CD4-positive, alpha-beta T cell treated with Interleukin-4 for 1 hour (primary cell): ENCODE measurements at regions not wholly inside any gene's neighbourhood (a gene's known extent, or its start where the extent isn't known, plus 50 kb on each side); places are given as distances from the start of the nearest gene placed in this dataset.
"Not testable (repeated sequence)": the region's sequence is repeated elsewhere in the genome, so short reads cannot be mapped to it uniquely, and the experiment has no call there.

Experiments used
- DNase-seq, 2 donors: peaks; one replicate each; pipeline ENCODE4 v3.0.0-alpha.2; 2020 to 2022

DNA sequence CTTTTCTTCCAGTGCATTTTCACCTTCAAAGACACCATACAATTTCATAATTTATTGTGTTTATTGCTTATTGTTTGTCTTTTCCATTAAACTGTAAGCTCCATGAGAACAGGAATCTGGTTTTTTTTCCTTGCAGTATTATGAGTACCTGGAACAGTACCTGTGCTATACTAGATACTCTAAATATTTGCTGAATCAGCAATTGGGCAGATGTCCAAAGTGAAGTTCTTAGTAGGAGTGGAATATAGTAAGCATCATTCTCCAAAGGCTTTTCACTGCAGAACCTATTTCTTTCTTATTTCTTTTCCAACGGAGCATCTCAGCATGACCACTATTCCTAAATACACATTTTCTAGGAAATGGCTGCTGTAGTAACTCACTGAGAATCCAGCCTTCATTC, 269.0 kb upstream of the CCL2 start:
- DNase-seq: no peak

DNA sequence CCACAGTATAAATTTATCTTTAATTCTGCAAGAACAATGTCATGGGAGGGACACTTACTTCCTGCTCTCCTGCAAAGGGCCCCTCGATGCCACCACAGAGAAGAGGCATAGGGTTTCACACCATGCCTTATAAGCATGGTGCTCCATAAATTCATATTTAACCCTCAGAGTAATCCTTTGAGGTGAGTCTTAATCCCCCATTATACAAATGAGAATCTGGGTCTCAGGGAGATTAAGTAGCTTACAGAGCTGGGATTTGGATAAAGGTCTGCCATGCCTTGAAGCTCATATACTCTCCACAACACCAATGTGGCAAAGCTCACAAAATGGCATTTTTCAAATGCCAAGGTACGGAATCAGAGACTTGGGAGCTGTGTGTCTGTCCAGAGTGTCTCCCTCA, 268.5 kb upstream of the CCL2 start:
- DNase-seq: no peak

DNA sequence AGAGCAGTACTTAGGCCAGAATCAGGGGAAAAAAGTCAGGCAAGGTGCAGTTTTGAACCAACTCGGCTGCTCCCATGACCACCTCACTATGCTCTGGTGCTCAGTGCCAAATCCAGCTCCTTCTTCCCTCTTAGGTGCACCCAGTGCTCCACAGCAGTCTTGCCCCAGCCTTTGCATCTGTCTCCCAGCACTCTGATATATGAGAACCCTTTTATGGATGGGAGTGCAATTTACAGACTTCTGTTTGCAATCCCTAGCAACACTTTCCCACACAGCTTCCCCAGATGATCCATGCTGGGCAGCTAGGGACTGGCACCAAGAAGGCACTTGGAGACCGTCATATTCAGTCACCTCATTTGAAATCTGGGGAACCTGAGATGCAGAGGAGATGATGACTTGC, 267.9 kb upstream of the CCL2 start:
- no peak for DNase-seq

DNA sequence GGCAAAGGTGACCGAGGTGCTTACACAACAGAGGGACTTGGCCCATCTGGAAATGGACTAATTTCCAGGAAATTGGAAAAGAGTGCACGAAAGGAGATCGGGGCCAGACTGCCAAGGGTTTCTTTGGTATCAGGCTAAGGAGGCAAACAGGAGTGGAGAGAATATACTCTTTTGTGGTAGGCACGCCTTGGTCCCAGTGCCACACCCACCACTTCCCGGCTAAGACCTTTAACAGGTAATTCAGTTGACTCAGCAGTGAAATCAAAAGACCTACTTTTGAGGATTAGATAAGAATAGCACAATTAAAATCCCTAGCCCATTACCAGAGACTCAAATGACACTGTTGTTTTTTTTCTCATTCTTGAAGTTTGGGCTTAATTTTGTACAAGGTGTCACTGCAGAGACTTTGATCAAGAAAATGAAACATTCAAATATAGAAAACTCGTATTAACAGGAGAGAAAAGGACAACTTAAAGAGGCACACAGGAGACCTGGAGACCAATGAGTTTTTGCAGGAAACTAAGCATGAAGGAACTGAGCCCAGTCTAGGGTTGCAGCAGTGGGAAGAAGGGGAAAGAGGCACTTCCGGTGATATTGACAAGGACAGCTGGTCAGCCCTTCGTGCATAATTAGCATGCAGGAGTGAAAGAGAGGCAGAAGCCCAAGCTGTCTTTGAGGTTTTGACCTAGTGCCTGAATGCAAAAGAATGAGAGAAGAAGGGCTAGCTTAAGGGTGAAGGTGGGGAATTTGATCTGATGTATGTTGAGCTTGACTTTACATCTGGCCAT, 265.5 kb upstream of the CCL2 start:
- no peak for DNase-seq

DNA sequence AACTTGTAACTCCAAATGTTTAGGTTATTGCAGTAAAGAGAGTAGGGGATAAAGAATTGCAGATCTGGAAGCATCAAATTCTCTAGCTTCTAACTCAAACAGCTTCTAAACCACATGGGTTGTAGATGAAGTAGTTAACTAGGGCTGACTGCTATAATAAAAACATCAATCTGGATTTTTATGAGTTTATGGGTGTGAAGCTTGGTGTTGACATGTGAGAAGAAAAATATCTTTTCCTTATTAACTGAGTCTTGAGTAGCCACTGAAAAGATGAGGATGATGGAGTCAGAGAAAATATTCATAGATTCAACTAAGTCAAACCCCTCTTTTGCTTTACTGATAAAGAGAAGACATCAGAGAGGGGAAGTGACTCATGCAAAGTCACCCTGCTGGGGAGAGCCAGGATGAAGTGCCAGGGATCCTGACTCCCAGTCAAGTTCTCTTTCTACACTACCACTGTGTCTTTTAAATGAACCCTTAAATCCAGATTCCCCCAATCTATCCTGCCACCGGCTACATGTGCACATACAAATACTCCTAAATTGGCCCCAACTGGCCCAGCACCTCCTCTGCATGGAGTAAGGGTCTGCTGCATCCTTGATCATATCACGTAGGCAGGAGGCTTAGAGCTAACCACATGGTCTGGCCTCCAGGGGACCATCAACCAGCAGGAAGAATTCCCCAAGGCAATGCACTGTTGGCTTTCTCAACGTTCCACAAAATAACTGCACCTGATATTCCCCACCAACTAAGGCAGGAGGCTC, 264.0 kb upstream of the CCL2 start:
- DNase-seq: no peak

DNA sequence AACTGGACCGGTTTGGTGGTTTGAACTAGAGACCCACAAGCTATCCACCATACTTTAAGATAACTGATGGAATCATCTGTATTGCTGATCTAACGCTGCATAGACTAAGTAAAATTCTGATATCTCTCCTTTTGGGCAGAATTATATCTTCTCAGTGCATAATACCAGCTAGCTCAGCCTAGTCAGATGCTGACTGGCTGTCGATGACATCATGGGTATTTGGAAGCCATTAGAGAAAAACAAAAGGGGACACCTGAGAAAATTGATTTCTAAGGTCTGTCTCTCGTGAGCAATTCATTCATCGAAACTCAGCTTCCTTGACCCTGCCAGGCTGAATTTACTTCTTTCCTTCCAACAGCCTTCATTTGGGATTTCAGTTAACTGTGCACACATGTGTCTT, 263.0 kb upstream of the CCL2 start:
- DNase-seq: no peak

DNA sequence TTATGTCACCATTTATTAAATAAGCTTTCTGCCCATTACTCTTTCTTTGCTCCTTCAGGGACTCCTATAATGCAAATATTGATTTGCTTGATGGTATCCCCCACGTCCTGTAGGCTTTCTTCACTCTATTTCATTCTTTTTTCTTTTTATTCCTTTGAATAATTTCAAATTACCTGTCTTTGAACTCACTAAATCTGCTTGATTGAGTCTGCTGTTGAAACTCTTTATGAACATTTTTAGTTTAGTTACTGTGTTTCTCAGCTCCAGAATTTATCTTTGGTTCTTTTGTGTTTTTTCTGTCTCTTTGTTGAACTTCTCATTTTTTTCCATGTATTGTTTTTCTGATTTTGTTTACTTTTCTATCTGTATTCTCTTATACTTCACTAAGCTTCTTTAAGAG, 254.4 kb upstream of the CCL2 start:
- no peak for DNase-seq

DNA sequence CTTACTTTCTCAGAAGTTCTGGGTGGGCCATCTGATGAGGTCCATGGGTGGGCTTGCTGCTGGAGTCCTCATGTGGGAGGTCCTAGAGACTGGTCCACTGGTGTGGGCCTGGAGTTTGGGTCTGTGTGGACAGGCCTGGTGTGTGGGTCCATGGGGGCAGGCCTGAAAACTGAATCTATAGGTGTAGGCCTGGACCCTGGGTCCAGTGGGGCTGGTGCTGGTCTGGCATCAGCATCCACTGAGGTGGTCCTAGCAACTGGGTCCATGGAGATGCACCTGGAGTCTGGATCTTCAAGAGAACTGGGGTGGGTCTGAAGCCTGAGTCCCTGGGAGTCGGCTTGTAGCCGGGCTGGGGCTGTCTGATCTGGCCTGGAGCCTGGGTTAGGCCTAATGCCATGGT, 253.8 kb upstream of the CCL2 start:
- DNase-seq: no peak

DNA sequence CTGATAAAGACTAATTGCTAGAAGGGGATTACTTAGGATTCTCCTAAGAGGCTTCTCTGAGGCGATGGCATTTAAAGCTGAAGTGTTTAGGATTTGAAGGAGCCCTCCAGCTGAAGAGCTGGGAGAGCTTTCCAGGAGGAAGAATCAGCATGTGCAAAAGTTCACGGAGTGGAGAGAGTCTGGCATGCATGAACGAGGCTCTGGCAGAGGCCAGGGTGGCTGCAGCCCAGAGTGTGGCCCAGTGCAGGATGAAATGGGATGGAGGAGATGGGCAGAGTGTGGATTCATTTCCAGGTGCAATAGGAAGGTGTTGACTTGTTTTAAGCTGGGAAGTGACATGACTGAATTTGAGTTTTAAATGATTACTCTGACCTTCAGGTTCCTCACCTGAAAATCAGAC, 249.0 kb upstream of the CCL2 start:
- no peak for DNase-seq

DNA sequence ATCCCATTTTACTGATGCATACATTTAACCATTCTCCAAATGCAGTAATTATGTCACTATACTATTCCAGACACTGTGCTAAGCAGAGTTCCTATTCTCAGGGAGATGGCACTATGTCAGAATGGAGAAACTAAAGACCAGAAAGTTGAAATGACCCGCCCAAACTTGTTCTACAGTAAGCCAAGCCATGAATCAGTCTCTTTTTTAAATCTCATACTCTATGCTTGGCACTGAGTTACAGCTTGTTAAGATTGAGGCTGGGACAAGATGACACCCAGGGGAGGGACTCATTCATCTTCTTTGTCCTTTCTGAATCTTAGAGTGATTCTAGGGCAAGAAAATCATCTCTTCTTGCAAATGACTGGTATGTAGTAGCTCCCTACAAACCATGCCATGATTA, 247.0 kb upstream of the CCL2 start:
- DNase-seq: no peak

DNA sequence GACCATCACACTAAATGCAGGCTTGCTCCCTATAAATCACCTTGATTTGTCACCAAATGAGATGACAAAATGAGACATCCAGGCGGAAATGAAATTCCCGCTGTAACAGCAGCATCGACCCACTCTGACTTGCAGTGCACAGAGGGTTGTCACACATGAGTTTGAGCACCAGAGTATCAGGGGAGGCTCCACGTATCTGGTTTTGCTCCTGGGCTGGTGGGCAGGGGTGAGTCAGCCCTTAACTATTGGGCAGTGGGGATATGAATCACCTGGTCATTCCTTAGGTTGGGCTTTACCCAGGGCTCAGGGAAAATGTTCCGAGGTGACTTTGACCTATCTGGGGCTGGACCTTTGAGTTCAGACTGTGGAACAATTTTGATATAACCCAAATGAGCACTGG, 245.2 kb upstream of the CCL2 start:
- no peak for DNase-seq

DNA sequence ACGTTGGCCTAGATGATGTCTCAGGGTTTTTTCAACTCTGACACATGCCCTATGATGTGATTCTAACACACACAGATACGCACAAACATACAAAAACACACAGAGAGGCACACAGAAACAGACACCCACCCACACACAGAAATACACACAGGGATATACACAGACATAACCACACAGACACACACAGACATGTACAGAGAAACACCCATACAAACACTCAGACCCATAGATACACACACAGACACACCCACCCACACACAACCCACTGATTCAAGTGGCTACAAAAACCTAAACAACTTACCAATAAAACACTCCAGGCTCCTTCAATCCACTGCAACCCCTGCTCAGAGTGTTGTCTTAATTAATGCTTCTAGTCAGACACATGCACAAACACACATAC, 244.6 kb upstream of the CCL2 start:
- no peak for DNase-seq

DNA sequence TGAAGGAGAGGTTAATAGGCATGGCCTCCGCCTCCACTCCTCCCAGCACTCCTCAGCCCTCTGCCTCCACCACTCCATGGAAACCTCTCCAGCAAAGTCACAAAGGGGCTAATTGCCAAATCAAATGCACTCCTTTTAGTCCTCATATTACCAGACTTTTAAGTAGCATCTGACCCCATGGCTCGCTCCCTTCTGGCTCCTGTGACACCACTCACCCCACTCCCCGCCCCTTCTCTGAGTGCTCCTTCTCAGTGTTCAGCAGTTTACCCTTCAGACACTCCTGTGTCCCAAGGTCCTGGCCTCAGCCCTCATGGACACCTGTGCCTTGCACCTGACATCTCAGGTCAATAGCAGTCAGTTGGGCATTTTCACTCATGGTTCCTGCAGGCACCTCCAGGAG, 243.5 kb upstream of the CCL2 start:
- DNase-seq: no peak

DNA sequence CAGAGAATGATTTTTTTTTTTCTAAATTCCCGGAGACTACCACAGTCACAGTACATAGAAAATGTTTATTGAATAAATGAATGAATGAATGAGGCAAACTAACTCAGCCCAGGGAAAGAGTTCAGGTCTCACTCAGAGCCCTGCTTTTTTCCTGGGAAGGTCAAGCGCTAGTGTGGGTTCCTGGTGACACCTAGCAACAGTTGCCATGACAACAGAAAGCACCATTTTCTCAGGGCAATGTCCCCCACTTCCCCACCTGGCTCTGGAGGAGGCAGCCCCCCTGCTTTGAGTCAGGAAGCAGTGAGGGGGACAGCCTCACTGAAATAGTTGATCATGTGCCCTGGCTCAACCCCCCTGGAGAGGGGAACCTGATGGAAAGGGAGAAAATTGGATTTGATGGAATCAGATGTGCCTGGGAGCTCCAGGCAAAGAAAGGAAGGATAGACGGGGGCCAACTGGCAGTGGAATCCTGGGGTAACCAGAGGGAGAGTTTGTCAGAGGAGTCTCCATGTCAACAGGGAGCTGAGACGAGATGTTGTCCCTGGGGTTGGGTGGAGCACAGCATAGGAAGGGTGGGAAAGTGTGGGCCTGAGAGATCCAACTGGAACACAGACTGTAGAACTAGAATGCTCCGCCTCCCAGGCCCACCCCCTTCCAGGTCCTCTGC, 242.2 kb upstream of the CCL2 start:
- DNase-seq: no peak

DNA sequence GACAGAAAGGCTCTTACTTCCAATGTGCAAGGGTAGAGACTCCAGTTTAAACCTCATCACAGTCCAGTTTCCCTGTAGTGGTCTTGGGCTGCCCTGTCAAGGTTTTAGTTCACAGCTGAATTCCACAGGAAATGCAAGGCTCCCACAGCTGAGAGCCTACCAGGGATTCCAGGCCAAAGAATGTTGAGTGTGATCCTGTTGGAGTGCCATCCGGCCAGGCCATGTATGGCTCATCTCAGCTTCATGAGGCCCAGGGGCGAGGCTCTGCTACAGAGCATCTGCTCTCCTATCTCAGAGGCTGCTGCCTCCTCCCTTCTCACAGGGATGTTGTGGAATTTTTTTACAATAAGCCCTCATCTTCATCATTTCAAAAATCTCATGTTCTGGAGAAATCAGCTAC, 239.8 kb upstream of the CCL2 start:
- DNase-seq: no peak

DNA sequence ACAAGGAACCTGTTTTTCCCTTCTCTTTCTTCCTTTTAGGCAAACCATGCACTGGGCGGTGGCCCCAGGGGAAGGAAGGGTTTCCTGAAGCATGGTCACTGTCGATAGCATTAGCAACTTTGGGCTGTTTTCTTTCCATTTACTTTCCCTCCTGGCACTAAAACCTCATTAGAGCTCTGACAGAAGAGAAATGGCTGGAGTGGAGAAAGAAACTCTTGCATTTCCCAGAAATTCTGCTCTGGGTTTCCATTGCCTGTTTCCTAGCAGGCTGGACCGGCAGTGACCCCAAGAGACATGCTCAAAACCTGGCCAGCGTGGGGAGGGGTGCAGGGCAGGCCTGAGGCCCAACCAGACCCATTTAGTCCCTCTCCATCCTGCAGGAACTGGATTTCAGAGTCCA, 230.7 kb upstream of the CCL2 start:
- DNase-seq: no peak

DNA sequence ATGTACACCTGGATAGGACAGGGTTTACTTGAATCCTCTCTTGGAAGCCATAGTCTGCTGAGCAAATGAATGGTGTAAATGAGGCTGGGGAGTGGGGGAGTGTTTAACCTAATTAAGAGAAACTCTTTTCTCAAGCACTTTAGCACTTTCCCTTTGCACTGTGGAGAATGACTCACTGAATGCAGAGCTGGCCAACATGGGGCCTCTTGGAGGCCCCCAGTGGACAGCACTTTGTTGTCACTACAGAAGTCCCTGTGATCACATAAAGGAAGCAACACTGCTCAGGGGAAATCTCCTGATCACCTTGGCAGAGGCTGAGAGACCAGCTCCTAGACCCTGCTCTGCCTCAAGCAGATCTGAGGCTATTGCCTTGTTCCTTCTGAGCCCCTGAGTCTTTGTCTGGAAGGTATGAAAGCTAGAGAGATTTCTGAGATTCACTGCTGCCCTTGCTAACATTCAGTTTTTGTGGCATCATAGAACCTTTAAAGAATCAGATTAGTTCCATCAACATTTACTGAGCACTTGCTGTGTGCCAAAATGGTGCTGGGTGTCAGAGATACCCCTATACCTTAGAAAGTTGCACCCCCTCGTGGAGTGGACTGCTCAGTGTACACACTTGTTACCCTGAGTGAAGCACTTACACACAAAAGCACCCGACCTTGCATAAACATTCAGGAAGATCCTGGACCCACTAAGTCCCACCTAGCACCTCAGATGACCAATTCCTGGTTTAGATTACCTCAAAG, 230.1 kb upstream of the CCL2 start:
- no peak for DNase-seq

DNA sequence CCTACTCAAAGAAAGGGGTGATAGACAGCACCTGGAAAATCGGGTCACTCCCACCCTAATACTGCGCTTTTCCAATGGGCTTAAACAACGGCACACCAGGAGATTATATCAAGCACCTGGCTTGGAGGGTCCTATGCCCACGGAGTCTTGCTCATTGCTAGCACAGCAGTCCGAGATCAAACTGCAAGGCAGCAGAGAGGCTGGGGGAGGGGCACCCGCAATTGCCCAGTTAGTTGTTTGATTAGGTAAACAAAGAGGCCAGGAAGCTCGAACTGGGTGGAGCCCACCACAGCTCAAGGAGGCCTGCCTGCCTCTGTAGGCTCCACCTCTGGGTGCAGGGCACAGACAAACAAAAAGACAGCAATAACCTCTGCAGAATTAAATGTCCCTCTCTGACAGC, 224.5 kb upstream of the CCL2 start:
- not testable (repeated sequence) for DNase-seq

DNA sequence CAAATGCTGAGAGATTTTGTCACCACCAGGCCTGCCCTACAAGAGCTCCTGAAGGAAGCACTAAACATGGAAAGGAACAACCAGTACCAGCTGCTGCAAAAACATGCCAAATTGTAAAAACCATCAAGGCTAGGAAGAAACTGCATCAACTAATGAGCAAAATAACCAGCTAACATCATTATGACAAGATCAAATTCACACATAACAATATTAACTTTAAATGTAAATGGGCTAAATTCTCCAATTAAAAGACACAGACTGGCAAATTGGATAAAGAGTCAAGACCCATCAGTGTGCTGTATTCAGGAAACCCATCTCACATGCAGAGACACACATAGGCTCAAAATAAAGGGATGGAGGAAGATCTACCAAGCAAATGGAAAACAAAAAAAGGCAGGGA, 222.8 kb upstream of the CCL2 start:
- DNase-seq: not testable (repeated sequence)

DNA sequence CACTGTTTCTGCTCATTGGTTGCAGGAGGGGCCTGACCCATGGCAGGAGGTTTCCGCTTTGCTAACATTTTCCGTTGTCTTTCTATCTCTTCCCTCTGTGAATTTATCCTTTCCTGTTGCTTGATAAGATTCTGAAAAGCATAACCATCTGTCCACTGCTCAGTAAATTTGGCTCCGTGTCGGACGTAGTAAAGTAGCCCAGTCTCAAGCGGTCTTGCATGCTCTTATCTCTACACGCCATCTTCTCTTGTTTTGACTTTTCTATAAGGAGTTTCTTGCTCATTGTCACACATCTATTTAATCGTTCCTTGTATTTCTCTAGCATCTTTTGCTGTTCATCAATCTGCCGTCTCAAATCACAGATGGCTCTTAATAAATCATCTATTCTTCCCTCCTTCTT, 216.3 kb upstream of the CCL2 start:
- DNase-seq: not testable (repeated sequence)

DNA sequence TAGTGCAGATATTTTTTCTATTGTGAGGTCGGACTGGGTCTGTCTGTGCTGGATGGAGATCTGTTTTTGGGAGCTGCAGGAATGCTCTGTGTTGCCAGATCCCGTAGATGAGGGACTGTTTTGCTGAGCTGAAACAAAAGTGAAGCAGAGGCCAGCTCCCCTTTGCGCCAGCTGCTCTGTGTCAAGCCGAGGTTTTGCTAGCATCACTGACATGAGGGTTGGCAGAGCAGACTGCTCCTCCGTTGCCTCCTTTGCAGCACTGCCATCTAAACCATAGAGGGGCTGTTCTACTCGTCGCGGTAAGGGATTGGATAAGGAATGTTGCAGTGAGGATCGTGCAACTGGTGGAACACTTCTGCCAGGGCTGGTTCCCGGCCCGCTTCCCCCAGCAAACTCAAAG, 215.9 kb upstream of the CCL2 start:
- DNase-seq: not testable (repeated sequence)

DNA sequence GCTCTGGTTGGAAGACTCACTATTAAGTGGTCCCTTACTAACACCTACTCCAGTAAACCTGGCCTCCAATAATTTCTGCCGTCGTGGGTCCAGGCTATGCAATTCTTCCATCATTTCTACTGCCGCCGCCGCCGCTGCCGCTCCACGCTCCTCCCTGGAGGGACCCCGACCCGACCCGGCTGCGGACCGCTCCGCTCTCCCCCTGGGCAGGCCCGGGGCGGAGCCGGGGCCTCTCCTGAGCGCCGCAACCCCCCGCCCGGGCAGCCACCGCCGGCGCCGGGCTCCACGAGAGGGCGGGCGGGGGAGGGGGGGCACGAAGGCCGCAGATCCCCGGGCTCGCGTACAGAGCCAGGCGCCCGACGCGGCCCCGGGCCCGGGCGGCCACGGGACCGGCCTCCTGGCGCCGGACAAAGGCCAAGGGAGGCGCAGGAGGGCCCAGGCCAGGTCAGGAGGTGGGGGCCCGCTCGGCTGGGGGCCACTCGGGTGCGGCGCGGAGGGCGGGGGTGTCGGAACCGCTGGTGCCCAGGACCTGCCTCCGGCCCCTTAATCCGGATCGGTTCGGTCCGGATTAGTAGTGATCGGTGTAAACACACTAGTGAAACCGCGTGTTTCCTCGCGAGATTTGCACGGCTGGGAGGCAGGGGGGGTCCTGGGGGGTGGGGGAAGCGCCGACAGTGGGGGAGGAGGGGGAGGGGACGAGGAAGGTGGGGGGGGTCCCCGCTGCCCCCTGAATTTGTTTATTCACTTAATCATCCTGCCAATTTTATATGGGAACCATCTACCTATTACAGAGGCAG, 215.1 kb upstream of the CCL2 start:
- DNase-seq: peak; percentile 62 to 63

DNA sequence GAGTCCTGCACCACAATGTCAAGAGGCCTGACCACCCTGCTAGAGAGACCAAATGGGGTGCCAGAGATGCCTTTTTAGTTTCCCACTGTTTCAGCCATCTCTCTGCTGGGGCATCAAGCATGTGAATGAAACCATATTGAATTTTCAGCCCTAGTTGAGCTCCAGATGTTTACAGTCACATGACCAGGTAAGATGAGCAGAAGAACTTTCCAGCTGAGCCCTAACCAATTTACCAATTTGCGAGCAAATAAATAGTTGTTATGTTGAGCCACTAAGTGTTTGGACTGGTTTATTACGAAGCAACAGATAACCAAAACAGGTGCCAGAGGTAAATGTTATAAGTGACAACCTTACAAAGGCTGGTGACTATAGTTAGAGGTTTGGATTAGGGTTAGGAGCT, 209.1 kb upstream of the CCL2 start:
- no peak for DNase-seq
